ENCODE measurements at regions not wholly inside any gene's neighbourhood (a gene's known extent, or its start where the extent isn't known, plus 50 kb on each side); places are given as distances from the start of the nearest gene placed in this dataset.

DNA sequence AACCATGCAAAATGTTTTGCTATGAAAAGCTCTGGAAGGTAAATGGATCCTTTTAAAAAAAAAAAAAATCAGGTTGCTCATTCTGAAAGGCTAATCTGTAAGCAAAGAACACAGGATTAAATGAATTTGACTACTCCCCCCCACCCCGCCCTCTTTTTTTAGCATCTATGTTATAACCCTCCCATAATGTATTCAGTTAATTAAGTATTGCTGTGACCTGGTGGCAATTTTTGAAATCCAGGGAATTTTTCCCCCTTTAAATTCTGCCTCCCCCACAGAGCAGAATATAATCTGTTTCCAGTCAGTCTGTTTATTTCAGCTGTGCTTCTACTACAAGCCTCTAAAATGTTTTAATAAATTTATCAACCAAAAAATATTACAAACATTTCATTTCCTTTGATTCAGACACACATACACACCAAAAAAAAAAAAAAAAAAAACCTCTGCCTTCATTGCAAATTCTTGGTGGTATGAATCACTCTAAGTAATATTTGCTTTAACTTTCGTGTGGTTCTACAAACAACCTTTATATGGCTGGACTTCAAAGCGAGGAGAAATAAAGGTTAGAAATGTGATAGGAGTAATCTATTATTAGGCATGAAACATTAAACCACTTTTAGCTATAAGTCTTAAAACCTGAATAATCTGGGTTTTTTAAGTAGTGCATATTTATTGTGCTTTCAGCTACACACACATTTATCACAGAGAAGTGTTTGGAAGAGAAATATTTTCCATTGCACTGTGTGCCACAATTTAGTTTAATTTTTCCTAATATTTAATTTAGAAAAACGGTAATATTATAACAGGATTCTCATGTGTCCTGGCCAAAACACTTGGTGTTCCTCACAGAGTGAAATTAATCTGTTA, 64.4 kb upstream of the ARID5B start:
- Histone ChIP-seq H3K27me3 (replicated peaks; ENCODE audit: insufficient read depth, low read depth, low read length, poor library complexity) (no peaks in the 10 kb centered on the region), H3K4me3 (ENCODE audit: low read depth, low read length, poor library complexity, severe bottlenecking) (peak overlapping the region; percentile 23), H3K36me3 (ENCODE audit: insufficient read depth, low read length, poor library complexity, severe bottlenecking) (no peaks in the 10 kb centered on the region), H3K4me1 (ENCODE audit: insufficient read depth, low read length, poor library complexity, severe bottlenecking) (peaks cover 39% of the 10 kb centered on the region), H3K9me3 (ENCODE audit: low read depth, low read length, poor library complexity, severe bottlenecking) (no peaks in the 10 kb centered on the region), H3K27ac (ENCODE audit: low read depth, low read length, poor library complexity, severe bottlenecking) (peak overlapping the region; percentile 77)
- BruUV-seq (replicated peaks) = no TSS peak
- ChIA-PET CTCF (interaction anchor here (0.5 to 1.0 kb wide), 4 partner anchors 60 to 86 kb away, joined by 3 to 6 read pairs (median 3); no protein-coding TSS in a partner anchor), POLR2A (ENCODE audit: low non-redundant PET) (interaction anchor here (0.6 to 0.7 kb wide), 2 partner anchors 219 to 1357 kb away, joined by 3 read pairs; no protein-coding TSS in a partner anchor)
- no peak for TF ChIP-seq EZH2 (IDR thresholded peaks at IDR 0.05; ENCODE audit: borderline replicate concordance, low read depth, low read length, poor library complexity, severe bottlenecking)
- TF ChIP-seq, protein P1, sequence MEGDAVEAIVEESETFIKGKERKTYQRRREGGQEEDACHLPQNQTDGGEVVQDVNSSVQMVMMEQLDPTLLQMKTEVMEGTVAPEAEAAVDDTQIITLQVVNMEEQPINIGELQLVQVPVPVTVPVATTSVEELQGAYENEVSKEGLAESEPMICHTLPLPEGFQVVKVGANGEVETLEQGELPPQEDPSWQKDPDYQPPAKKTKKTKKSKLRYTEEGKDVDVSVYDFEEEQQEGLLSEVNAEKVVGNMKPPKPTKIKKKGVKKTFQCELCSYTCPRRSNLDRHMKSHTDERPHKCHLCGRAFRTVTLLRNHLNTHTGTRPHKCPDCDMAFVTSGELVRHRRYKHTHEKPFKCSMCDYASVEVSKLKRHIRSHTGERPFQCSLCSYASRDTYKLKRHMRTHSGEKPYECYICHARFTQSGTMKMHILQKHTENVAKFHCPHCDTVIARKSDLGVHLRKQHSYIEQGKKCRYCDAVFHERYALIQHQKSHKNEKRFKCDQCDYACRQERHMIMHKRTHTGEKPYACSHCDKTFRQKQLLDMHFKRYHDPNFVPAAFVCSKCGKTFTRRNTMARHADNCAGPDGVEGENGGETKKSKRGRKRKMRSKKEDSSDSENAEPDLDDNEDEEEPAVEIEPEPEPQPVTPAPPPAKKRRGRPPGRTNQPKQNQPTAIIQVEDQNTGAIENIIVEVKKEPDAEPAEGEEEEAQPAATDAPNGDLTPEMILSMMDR (conservative IDR thresholded peaks at IDR 0.05; ENCODE audit: low read depth, low read length) = no peak
- intact Hi-C loops (cut with micrococcal nuclease; ENCODE audit: unreplicated experiment) = loop anchor here (2.0 to 10.0 kb wide), 5 partner anchors 62 to 1012 kb away; no protein-coding TSS in a partner anchor
- DNase-seq (ENCODE audit: low spot score) = peak; percentile 73

DNA sequence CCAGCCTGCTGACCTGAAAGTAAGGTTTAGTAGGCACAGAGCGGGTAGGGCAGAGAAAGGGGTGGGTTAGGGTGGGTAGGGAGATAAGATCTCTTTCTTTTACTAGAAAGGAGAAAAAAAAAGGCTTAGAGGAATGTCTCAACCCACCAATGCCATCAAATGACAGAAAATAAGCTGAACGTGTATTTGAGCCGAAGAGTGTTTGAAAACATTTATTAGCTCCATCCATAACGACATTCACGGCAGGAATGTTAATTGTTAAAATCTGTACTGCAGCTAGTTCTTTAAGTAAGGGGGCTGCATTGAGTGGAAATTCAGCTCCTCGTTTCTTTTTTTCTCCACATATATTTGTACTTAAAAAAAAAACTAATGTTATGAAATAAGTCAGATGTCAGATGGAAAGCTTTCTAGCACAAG, 63.7 kb upstream of the ARID5B start:
- H3K27ac ChIP-seq (ENCODE audit: low read depth, low read length, poor library complexity, severe bottlenecking) = peak overlapping the region; percentile 76
- POLR2A ChIA-PET (ENCODE audit: low non-redundant PET) = interaction anchor here (0.7 kb wide), 1 partner anchor 1358 kb away, joined by 3 read pairs; no protein-coding TSS in a partner anchor

DNA sequence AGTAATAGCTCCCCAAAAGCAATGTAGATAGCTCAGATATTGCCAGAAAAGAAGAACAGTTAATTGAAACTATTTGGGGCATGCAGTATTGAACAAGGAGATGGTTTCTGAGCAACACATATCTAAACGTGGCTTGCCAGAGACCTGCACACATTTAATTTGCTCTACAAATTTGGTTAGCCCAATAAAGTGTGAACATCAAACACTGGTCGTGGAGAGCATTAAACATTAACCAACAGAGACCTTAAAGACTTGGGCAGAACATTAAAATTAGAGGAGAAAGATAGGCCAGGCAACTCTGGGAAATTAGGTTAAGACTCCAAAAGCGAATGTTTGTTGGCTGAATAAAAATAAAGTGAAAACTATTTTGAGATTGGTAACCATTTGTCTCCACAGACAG, 61.6 kb upstream of the ARID5B start:
- Histone ChIP-seq H3K36me3 (ENCODE audit: insufficient read depth, low read length, poor library complexity, severe bottlenecking) (no peaks in the 10 kb centered on the region), H3K27ac (ENCODE audit: low read depth, low read length, poor library complexity, severe bottlenecking) (no peak overlapping the region), H3K27me3 (replicated peaks; ENCODE audit: insufficient read depth, low read depth, low read length, poor library complexity) (no peaks in the 10 kb centered on the region), H3K9me3 (ENCODE audit: low read depth, low read length, poor library complexity, severe bottlenecking) (no peaks in the 10 kb centered on the region), H3K4me3 (ENCODE audit: low read depth, low read length, poor library complexity, severe bottlenecking) (no peak overlapping the region), H3K4me1 (ENCODE audit: insufficient read depth, low read length, poor library complexity, severe bottlenecking) (peaks cover 34% of the 10 kb centered on the region)
- no TSS peak for BruUV-seq (replicated peaks)
- DNase-seq (ENCODE audit: low spot score) = no peak
- ChIA-PET POLR2A (ENCODE audit: low non-redundant PET) (no interaction called here), CTCF (no interaction called here)
- intact Hi-C loops (cut with micrococcal nuclease; ENCODE audit: unreplicated experiment) = loop anchor here (5.0 to 10.0 kb wide), 3 partner anchors 357 to 1015 kb away; no protein-coding TSS in a partner anchor
- no peak for TF ChIP-seq EZH2 (IDR thresholded peaks at IDR 0.05; ENCODE audit: borderline replicate concordance, low read depth, low read length, poor library complexity, severe bottlenecking)

More for the DNA sequence above, 63.7 kb upstream of the ARID5B start:
- no peaks in the 10 kb centered on the region for H3K36me3 ChIP-seq (ENCODE audit: insufficient read depth, low read length, poor library complexity, severe bottlenecking)
- intact Hi-C loops (cut with micrococcal nuclease; ENCODE audit: unreplicated experiment) = loop anchor here (2.0 to 10.0 kb wide), 5 partner anchors 61 to 1013 kb away; no protein-coding TSS in a partner anchor
- peaks cover 39% of the 10 kb centered on the region for H3K4me1 ChIP-seq (ENCODE audit: insufficient read depth, low read length, poor library complexity, severe bottlenecking)
- BruUV-seq (replicated peaks) = no TSS peak
- H3K9me3 ChIP-seq (ENCODE audit: low read depth, low read length, poor library complexity, severe bottlenecking) = no peaks in the 10 kb centered on the region
- TF ChIP-seq, protein P1 (conservative IDR thresholded peaks at IDR 0.05; ENCODE audit: low read depth, low read length) = no peak
- no peak for TF ChIP-seq EZH2 (IDR thresholded peaks at IDR 0.05; ENCODE audit: borderline replicate concordance, low read depth, low read length, poor library complexity, severe bottlenecking)
- CTCF ChIA-PET = interaction anchor here (0.5 to 1.0 kb wide), 2 partner anchors 59 to 65 kb away, joined by 3 read pairs; no protein-coding TSS in a partner anchor
- H3K27me3 ChIP-seq (replicated peaks; ENCODE audit: insufficient read depth, low read depth, low read length, poor library complexity) = no peaks in the 10 kb centered on the region
- peak overlapping the region; percentile 23 for H3K4me3 ChIP-seq (ENCODE audit: low read depth, low read length, poor library complexity, severe bottlenecking)
- peak; percentile 61 for DNase-seq (ENCODE audit: low spot score)

Data from A673 (cell line).